HFFc6 (cell line): ENCODE measurements at regions not wholly inside any gene's neighbourhood (a gene's known extent, or its start where the extent isn't known, plus 50 kb on each side); places are given as distances from the start of the nearest gene placed in this dataset.

Experiments
- DNase-seq: peaks from one replicate; pipeline ENCODE4 v3.0.0-alpha.2; 2018
- H3K27ac Mint-ChIP-seq: 2 replicates; pipeline ENCODE4 v1.8.0; 2020; ENCODE audit warnings: mild to moderate bottlenecking, mixed read lengths
- H3K27me3 Mint-ChIP-seq: 2 replicates; pipeline ENCODE4 v1.8.0; 2021; ENCODE audit warnings: mild to moderate bottlenecking, moderate library complexity, mixed read lengths; ENCODE audit not compliant: insufficient read depth
- H3K36me3 Mint-ChIP-seq: 2 replicates; pipeline ENCODE4 v1.8.0; 2021; ENCODE audit warnings: low read depth, mixed read lengths
- H3K4me1 Mint-ChIP-seq: 2 replicates; pipeline ENCODE4 v1.8.0; 2020; ENCODE audit warnings: low read depth, mixed read lengths
- H3K4me3 Mint-ChIP-seq: 2 replicates; pipeline ENCODE4 v1.8.0; 2020; ENCODE audit warnings: mild to moderate bottlenecking, moderate library complexity, mixed read lengths
- H3K9me3 Mint-ChIP-seq: 2 replicates; pipeline ENCODE4 v1.8.0; 2020; ENCODE audit warnings: mild to moderate bottlenecking, mixed read lengths
- CTCF ChIP-seq: fragments of 200-600 bp; sonication (generic); IDR thresholded peaks from 2 replicates; pipeline ENCODE4 v1.5.0; 2021; ENCODE audit warnings: antibody characterized with exemption, mild to moderate bottlenecking

DNA sequence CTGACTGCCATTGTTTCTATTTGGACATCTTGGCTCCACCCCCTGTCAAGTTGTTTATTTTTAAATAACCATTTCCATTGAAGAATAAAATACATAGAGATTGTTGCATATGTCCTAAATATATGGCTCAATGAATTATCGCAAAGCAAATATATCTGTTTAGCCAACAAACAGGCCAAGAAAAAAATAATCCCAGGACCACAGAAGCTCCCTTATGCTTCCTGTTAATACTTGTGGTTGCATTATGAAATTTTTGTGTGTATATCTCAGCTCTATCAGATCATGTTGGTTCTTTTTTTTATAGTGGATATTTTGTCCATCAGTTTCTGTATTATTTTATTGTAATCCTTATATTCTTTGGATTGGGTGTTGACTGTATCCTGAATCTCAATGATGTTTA, 53.4 kb upstream of the CYP2C8 start:
- H3K36me3 Mint-ChIP-seq: no peaks in the 10 kb centered on the region
- peaks cover 8% of the 10 kb centered on the region for H3K9me3 Mint-ChIP-seq
- H3K27me3 Mint-ChIP-seq: peaks cover 2% of the 10 kb centered on the region; the same call in 1 of the 2 replicates
- H3K4me1 Mint-ChIP-seq: no peaks in the 10 kb centered on the region
- TF ChIP-seq CTCF: no peak
- no peak overlapping the region for H3K4me3 Mint-ChIP-seq
- no peak for DNase-seq
- H3K27ac Mint-ChIP-seq: no peak overlapping the region

- no peaks in the 10 kb centered on the region for H3K36me3 Mint-ChIP-seq
- peaks cover 8% of the 10 kb centered on the region for H3K9me3 Mint-ChIP-seq
- no peak overlapping the region for H3K4me3 Mint-ChIP-seq
- H3K4me1 Mint-ChIP-seq: no peaks in the 10 kb centered on the region
- peaks cover 2% of the 10 kb centered on the region; the same call in 1 of the 2 replicates for H3K27me3 Mint-ChIP-seq
- H3K27ac Mint-ChIP-seq: no peak overlapping the region
- DNase-seq: no peak
- TF ChIP-seq CTCF: no peak
Measured at GRCh38 chr10:95121904-95122303, 52.6 kb upstream of the CYP2C8 start.
